NOMO-1 treated with DMSO at 0.1 percent for 48 hours (cell line): ENCODE measurements at regions not wholly inside any gene's neighbourhood (a gene's known extent, or its start where the extent isn't known, plus 50 kb on each side); places are given as distances from the start of the nearest gene placed in this dataset.
A peak's percentile ranks its signal among the peaks of the same experiment; 100 is the strongest.

Source experiments
- DNase-seq: peaks from one replicate; lab custom pipeline; 2025; ENCODE audit not compliant: unreplicated experiment; lab: John Stamatoyannopoulos, UW

DNA sequence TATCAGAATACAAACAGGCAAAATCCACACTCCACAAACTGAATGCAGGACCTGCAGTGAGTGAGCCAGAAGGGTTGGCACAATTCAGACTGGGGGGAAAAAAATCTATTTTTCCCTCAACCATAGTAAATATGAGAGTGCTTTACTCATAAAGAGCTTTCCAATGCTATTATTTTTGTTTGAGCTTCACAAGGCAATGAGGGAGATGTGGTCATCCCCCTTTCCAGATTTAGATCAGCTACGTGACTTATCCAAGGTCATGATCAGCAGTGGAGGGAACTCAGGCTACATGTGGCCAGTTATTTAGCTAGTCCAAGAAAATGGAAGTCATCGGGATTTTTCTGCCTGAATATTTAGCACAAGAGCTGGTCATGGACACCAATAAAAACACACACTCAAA lies 120.4 kb upstream of the KLF7 start:
- no peak for DNase-seq

DNA sequence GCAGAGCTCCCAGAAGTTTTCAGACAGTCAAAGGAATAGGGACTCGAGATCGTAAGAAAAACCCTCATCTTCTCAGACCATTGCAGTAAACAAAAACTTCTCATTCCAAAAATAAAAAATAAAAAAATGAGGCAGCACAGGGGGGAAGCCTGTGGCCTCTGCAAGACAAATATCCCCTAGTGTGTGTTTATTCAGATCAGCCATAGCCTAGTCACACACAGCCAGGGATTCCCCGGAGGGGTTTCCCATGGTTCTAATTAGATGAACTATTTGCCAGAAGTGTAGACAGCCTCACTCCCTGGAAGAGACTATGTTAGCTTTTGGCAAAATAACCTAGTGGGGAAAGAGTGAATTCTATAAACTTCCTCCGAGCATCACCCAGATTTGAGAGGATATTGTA lies 122.9 kb upstream of the KLF7 start:
- no peak for DNase-seq

DNA sequence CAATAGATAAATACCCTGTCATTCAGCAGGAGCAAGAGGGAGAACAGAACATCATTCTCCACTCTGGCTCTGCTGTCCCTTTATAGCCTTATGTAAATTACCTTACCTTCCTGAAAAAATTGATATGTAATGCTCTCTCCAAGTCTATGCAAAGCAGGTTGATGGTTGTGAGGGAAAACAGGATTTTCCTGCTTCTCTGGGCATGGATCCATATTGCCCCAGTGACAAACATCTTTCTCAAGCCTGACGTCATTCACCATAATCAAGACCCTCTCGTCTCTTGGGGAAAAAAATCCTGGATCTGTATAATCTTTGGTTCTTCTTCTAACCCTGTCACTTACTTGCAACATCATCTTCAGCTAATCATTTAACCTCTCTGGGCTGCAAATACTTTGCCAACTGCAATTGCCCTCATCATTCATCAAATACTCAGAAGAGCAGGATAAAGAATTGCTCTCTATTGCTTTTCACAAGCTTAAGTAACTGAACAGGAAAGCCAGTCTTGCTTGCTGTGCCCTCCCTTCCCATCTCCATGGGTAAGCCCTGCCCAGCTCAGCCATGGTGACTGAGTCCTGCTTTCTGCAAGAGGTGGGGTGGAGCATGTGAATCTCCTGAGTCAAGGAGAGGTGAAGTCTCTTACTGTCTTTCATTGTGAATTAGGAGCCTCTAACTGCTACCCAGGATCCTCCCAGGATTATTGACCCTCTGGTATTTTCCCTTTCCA lies 123.7 kb upstream of the KLF7 start:
- DNase-seq: no peak

DNA sequence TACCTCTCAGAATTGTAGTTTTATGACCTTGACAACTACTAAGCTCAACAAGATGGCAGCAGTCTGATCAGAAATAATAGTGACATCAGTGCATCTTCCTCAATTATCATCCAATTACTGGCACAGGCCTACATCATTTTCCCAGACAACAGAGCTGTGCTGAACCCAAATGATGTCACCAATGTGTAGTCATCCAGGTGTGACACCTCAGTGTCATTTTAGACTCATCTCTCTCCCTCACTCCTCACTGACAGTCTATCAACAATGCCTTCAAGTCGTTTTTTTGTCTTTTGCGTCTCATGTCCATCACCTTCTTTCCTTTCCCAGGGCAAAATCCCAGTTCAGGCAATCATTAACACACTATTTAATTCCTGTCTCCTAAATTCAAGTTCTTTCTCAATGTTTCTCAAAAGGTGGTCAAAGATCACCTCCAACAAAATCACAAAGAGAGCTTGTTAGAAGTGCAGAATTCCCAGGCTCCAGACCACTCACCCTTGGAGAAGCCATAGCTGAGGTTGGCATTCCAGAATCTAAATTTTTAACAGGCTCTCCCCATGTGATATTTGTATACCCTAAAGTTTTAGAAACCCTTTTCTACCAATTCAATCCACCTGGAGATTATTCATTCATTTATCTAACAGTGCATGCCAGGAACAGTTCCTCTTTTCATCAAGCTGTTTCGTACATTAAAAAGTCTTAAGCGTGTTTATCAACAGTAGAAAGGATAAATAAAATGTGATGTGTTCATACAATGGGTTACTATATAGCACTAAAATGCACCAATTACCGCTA lies 125.3 kb upstream of the KLF7 start:
- DNase-seq: no peak

DNA sequence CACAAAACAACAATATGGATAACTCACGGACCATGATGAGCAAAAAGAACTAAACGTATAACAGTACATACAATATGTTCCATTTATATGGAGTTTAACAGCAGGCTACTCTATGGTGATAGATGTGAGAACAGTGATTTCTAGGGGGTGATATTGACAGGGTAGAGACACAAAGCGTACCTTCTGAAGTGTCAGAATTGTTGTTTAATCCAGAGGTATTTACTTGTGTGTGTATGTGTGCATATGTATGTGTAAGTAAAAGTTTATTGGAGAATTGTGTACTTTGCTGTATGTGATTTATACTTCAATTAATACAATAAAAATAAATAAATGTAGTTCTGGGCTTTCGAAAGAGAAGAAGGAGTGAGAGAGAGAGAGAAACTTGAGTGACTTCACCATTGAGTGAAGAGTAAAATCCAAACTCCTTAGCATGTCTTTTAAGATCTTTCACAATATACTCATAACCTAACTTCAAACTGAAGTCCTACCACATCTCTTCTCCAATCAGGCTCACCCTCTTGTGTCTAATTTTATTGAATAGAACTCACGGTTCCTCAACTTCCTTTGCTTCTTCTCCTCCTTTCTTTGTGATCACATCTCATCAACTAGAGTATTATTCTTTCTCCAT lies 126.0 kb upstream of the KLF7 start:
- DNase-seq: no peak

DNA sequence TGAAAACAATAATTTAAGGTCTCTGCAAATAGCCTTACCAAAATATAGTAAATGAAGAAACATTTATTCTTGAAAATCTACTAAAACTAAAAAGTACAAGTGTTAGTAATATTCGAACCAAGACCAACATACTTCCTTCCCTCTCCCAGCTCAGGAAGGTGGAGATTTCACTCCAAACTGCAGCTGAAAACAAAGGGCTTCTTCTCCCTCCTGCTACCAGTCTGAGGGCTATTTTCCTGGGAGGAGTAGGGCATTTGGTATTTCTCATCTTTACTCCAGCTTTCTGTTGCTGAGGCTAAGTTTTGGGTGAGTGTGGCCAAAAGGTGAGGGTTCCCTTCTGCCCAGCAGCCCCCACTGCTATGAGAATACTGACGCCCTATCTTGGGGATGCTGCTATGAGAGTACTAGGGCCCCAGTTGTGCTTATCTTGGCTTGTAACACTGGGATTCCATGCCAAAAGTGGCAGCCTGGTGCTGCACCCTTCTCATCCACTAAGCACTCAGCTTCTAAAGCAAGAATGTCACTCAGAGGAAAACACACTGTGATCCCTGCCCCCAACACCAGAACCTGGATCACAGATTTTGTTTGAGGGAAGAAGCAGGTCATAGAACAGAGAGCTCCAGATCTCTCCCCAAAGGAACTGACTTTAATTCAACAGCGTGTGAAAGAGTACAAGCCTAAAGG lies 130.7 kb upstream of the KLF7 start:
- DNase-seq: no peak

DNA sequence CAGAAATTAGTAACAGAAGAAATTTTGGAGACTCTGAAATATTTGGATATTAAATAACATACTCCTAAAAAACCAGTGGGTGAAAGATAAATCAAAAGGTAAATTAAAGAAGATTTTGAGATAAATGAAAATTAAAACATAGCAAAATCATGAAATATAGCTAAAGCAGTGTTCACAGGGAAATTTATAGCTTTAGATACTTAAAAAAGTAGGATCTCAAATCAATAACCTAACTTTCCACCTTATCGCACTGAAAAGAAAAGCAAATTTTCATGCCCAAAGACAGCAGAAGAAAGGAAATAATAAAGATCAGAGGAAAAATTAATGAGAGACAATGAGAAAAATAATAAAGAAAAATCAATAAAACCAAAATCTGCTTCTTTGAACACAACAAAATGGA lies 135.1 kb upstream of the KLF7 start:
- DNase-seq: no peak

DNA sequence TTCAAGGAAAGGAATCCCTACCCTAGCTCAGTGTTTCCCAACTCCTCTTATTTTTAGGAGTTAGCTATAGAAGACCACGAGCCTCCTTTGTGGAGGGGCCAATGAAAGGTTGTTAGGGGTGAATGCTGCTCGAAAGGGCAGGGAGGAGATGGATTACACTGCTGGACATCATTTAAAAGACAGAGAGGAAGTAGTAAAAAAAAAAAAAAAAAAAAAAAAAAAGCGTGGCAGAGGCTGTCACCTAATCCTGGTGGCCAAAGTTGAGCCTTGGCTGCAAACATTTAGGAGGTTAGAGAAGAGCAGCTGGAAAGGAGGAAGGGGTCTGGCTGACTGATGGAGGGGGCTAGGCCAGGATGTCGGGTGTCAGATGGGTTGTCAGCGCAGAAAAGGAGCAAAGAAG lies 139.0 kb upstream of the KLF7 start:
- DNase-seq: no peak

DNA sequence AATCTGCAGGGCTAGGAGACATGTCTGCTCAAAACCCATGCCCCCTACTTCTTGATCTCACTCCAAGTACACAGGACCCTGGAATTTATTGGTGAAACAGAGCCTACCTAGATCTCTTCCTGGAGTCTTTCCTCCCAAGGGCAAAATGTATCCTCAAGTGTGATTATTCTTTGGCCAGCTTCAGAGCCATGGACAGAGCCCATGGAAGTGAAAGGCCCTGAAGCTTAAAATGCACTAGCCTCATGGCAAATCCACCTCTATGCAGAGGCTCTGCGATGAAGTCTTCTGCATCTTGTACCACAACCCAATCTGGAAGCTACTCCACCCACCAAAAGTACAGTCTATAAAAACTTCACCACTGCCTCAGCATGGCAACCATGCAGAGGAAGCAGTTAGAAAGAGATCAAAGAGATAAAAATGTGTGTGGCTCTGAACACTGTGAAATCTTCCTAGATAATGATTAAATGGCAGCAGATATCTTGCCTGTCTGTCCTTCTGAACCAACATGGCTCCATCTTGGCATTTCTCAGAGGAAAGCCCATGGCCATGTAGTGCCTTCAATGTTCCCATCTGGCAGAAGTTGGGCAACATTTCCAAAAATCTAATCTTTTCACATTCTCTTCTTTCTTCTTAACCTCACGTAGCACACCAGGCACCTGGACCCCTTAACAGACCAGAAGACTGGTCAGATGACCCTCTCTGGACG lies 142.9 kb upstream of the KLF7 start:
- no peak for DNase-seq

DNA sequence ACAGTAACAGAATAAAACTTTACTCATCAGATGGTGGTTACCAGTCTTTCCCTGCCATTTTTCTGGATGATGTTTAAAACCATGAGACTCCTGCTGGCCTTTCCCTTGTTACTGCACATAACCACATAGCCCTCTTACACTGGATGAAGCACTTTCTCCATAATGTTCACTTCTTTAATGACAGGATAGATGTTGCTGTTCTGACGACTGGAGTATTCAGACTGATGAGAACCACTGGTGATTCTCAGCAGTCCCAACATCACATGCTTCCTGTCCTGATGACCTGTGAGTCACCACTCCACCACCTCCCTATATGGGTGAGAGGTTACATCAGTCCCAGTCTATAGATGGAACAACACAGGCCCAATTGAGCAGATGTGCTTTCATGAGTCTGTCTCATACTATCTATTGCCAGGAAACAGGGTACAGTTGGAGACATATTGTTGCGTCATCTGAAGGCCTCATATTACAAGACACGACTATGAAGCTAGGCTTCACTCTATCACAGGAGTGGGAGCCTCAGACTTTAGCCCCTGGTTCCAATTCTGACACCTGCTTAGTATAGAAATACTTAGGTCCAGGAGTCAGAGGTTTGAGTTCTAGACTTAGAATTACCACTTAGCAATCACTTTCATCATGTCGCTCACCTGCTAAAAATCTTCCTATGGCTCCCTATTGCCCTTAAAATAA lies 145.7 kb upstream of the KLF7 start:
- DNase-seq: peak; percentile 76

DNA sequence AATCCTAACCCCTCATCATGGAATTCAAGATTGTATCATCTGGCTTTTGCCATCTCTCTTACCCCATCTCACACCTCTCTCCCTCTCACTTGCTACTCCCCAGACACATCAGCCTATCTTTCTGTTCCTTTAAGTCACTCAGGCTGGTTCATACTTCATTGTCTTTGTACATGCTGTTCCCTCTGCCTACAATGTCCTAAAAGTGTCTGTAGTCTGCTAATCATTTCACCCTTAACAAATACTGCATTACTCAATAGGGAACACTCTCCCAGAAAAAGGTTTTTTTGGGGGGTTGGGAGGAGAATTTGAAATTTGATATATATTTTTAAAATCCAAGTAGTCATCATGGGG lies 146.2 kb upstream of the KLF7 start:
- no peak for DNase-seq

DNA sequence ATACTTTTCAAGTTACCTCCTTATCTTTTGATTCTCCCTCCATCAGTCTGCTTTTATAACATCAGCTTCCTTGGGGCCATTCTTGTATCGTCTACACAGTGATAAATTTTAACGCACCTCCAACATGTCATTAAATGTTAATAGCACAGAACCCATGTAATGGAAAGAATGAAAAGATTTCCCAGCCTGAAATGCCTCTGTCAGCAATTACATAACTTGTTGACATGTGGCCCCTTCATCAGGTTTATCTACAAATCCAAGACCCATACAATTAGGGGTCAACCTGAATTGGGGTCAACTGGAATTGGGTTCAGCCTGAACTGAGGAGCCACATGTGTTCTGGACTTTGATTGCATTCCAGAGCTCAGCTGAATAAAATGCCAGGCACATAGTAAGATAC lies 148.2 kb upstream of the KLF7 start:
- no peak for DNase-seq

DNA sequence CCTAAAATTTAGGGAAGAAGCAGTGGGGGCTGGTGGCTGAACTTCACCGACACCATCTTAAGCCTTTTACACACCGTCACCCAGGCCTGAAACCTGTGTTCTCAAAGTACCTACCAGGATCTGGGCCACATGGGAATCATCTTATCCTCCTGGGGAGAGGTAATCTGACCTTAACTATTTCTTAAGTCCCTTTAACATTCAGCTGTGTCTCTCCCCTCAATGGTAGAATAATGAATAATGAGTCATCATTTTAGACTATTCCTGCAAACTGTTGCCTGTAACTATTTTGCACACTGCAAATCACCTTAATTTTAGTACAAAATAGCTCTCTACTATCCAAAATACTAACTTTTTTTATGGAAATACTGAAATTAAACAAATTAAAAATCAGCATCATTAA lies 149.4 kb upstream of the KLF7 start:
- DNase-seq: no peak

DNA sequence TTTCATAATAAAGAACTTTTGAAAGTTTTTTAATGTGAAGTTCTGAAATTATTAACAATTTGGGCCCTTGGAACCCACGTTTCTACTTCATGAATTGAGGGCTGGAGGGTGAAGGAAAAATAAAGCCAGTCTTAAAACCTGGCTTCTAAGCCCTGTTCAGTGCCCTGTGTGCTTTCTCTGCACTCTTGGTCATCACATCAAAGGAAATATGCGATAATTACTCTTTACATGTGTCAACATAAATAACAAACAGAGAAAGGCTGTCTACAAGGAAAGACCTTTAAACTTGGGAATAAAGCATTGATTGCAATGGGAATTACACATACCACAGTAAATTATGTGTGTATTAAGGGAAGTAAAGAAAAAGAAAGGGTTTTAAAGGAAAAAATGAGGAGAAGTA lies 150.7 kb upstream of the KLF7 start:
- no peak for DNase-seq

DNA sequence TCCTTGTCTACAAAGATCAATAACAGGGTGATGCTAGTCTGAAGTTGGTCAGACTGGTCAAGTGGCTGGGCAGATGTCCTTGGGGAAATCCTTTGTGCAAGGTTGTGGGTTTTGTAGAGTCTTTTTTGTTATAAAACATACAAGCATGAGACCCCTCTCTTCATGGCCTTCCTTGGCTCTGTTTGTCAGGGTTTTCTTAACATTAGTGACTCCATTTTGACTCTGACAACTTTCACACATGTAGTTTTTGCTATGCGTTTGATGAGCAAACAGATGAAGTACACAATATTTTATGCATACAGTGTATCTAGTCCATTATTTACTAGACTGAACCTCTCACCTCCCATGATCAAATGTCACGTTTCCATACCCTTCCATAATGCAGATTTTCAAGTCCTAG lies 151.2 kb upstream of the KLF7 start:
- no peak for DNase-seq

DNA sequence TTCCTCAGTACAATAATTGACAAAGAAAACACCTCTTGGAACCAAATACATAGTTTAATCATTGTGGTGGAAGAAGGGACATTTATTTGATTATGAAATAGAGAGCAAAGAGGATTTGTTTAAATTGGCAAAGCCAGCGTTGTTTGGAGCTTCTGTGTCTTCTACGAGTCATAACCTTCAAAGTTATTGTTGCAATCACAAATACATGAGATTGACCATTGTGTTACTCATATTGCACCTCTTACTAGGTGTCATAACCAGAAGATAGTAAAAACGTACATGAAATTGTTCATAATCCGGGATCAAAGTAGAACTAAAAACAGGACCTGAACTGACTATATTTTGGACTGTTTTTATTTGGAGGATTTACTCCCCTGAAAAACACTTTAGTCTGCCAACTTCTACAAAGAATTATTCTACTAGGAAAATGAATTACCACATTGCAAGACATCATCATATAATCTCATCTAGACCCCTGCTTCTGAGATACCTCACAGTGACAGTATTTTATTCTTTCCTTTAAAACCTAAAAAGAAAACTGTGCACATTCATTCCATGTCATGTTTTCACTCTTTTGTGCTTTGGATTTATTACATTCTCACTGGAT lies 151.7 kb upstream of the KLF7 start:
- no peak for DNase-seq

DNA sequence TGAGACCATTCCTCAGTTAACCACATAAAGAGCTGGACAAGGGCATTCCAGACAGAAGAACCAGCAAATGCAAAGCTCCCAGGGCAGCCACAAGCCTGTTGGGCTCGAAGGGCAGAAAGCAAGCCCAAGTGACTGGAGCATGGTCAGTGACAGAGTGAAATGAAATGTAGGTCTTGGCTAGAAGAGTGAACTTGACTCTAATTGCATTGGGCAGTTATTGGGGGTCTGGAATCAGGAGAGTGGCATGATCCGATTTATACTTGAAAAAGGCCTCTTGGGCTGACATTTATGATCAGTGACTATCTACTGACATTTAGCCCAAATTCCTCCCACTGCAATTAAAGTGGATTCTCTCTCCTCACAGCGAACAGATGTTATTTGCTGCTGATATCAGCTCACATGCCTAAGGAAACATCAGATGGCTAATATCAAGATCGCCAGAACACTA lies 152.5 kb upstream of the KLF7 start:
- no peak for DNase-seq

DNA sequence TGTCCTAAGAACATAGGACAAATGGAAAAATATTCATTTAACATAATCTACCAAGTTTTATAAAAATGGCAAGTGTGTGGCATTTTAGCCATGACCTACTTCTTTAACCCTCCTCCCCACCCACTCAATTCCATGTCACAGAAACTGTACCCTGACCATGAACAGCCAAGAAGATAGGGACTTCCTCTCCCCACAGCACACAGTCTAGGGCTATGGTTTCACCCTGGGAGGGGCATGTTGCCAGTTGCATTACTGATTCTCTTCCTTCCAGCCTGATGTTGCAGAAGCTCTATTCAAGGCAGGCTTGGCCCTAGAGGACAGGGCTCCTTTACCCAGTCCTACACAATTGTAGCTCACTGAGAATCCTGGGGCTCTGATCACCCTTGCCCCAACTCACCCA lies 153.6 kb upstream of the KLF7 start:
- DNase-seq: no peak

DNA sequence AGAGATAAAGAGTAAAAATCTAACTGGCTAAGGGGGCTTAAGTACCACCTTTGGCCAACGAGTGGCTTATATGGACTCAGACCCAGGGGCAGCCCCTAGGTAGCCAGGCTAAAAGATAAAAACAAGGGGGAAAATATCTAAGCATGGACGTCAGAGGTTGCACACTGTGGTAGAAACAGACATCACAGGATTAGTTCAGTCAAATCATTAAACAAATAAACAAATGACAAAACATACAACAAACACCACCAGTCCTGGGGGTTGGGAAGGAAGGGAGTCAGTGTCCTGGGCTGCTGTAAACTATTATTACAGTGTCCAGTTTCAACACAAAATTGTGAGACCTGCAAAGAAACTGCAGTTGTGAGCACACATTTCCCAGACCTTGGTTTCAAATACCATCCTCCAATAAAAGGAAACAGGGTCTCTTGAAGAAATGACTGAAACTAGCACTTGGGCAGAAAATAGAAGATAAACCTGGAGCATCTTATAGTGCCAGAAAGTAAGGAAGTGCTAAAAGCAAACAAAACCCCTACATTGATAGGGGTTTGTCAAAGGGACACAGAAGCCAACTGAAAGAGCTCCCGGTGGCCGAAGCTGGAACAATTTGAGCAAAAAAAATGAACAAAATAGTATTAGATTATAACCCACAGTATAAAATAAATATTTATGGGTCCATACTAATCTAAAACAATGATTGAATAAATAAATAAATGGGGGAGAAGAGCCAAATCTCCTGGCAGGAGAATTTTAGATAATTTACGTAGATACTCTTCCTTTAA lies 154.8 kb upstream of the KLF7 start:
- DNase-seq: no peak
